HFFc6 (cell line): ENCODE measurements at regions not wholly inside any gene's neighbourhood (a gene's known extent, or its start where the extent isn't known, plus 50 kb on each side); places are given as distances from the start of the nearest gene placed in this dataset.

ENCODE experiments used
- DNase-seq: peaks from one replicate; pipeline ENCODE4 v3.0.0-alpha.2; 2018
- H3K27ac Mint-ChIP-seq: 2 replicates; pipeline ENCODE4 v1.8.0; 2020; ENCODE audit warnings: mild to moderate bottlenecking, mixed read lengths
- H3K27me3 Mint-ChIP-seq: 2 replicates; pipeline ENCODE4 v1.8.0; 2021; ENCODE audit warnings: mild to moderate bottlenecking, moderate library complexity, mixed read lengths; ENCODE audit not compliant: insufficient read depth
- H3K36me3 Mint-ChIP-seq: 2 replicates; pipeline ENCODE4 v1.8.0; 2021; ENCODE audit warnings: low read depth, mixed read lengths
- H3K4me1 Mint-ChIP-seq: 2 replicates; pipeline ENCODE4 v1.8.0; 2020; ENCODE audit warnings: low read depth, mixed read lengths
- H3K4me3 Mint-ChIP-seq: 2 replicates; pipeline ENCODE4 v1.8.0; 2020; ENCODE audit warnings: mild to moderate bottlenecking, moderate library complexity, mixed read lengths
- H3K9me3 Mint-ChIP-seq: 2 replicates; pipeline ENCODE4 v1.8.0; 2020; ENCODE audit warnings: mild to moderate bottlenecking, mixed read lengths
- TF ChIP-seq, protein P1 (sequence below): fragments of 200-600 bp; sonication (generic); IDR thresholded peaks from 2 replicates; pipeline ENCODE4 v1.5.0; 2021; ENCODE audit warnings: antibody characterized with exemption, mild to moderate bottlenecking

DNA sequence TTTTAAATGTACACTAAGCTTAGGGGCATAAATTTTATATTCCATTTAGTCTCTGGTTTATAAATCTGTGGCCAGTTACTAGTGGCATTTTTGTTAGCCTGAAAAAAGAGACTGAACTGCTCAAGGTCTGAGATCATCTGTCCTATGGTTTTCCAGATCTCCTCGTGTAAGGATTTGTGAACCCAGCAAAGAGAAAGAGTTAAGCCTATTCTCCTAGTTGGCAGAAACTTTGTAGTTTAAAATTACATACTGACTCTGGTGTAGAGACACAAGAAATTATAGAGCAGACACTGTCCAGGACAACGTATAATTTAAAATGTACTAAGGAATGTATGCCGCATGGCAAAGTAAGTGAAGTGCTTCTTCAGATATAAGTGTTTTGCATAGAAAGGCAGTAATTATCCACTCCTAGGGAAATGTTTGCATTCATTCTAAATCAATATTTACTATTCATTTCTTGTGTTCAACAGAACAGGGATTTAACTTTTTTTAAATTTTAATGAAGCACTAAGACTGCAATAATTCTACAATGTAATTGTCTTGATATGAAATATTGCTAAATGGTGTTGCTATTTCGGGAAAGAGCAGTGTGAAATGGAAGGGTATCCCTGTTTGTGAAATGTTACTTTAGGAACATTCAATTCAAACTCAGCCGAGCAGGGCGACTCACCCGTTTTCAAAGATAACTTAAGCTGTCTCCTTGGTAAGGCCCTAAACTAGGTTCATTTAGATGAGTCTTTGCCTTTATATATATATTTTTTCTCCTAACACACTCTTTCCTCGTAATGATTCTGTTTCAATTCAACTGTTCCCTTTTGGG is 508.4 kb upstream of the ZEB2 start:
- peaks cover 44% of the 10 kb centered on the region for H3K4me1 Mint-ChIP-seq
- no peak for DNase-seq
- H3K27me3 Mint-ChIP-seq, result no peaks in the 10 kb centered on the region
- no peak overlapping the region for H3K4me3 Mint-ChIP-seq
- no peaks in the 10 kb centered on the region; the same call in 1 of the 2 replicates for H3K36me3 Mint-ChIP-seq
- no peaks in the 10 kb centered on the region for H3K9me3 Mint-ChIP-seq
- TF ChIP-seq, protein P1, sequence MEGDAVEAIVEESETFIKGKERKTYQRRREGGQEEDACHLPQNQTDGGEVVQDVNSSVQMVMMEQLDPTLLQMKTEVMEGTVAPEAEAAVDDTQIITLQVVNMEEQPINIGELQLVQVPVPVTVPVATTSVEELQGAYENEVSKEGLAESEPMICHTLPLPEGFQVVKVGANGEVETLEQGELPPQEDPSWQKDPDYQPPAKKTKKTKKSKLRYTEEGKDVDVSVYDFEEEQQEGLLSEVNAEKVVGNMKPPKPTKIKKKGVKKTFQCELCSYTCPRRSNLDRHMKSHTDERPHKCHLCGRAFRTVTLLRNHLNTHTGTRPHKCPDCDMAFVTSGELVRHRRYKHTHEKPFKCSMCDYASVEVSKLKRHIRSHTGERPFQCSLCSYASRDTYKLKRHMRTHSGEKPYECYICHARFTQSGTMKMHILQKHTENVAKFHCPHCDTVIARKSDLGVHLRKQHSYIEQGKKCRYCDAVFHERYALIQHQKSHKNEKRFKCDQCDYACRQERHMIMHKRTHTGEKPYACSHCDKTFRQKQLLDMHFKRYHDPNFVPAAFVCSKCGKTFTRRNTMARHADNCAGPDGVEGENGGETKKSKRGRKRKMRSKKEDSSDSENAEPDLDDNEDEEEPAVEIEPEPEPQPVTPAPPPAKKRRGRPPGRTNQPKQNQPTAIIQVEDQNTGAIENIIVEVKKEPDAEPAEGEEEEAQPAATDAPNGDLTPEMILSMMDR, result no peak
- H3K27ac Mint-ChIP-seq, result no peak overlapping the region

DNA sequence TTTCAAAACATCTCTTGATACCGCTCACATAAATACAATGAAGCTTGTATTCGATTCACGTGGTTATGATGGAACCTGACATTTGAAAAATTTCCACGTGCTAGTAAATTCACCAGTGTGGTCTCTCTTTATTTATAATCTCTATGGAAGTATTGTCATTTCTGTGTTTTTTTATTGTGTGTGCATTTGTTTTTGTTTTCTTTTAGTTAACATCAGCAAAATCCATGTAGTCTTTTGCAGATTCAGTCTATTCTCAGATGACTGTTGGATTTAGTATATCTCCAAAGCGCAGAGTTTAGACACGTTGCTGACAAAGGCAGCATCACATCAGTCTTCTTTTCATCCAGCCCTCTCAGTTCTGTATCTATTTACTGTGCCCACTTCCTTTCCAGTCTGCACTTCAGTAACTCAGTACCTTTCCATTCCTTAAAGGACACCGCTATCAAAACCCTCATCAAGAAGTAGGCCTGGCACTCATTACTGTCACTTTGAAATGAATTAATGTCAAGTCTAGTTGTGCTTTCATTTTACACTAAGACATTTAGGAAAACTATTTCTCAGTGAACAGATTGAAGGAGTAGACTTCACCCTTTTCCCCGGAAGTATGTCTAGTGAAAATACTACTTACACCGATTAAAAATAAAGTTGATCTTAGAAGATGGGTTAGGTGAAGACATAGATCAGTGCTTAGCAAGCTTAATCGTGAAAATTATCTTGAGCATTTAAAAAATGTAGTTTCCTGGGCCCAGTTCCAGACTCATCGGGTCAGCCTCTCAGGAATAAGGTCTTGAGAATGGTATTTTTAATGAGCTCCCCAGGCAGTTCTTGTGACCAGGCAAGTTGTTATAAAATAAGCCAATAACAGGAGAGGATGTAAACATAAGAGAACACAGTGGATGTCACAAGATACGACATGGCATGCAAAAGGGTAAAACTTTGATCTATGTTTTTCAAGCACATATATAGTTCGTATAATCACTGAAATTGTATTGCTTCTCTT is 506.8 kb upstream of the ZEB2 start:
- H3K27me3 Mint-ChIP-seq, result no peaks in the 10 kb centered on the region
- TF ChIP-seq, protein P1, result no peak
- no peaks in the 10 kb centered on the region for H3K9me3 Mint-ChIP-seq
- peaks cover 60% of the 10 kb centered on the region for H3K4me1 Mint-ChIP-seq
- DNase-seq, result peak; percentile 67
- H3K36me3 Mint-ChIP-seq, result no peaks in the 10 kb centered on the region; the same call in 1 of the 2 replicates
- H3K27ac Mint-ChIP-seq, result peak overlapping the region; percentile 37
- no peak overlapping the region for H3K4me3 Mint-ChIP-seq

GRCh38 chr2:145025382-145025781 is 505.5 kb upstream of the ZEB2 start:
- H3K9me3 Mint-ChIP-seq, result no peaks in the 10 kb centered on the region
- peaks cover 74% of the 10 kb centered on the region for H3K4me1 Mint-ChIP-seq
- H3K4me3 Mint-ChIP-seq, result no peak overlapping the region
- no peak for DNase-seq
- no peaks in the 10 kb centered on the region for H3K27me3 Mint-ChIP-seq
- H3K27ac Mint-ChIP-seq, result no peak overlapping the region
- TF ChIP-seq, protein P1, result no peak
- no peaks in the 10 kb centered on the region; the same call in 1 of the 2 replicates for H3K36me3 Mint-ChIP-seq

DNA sequence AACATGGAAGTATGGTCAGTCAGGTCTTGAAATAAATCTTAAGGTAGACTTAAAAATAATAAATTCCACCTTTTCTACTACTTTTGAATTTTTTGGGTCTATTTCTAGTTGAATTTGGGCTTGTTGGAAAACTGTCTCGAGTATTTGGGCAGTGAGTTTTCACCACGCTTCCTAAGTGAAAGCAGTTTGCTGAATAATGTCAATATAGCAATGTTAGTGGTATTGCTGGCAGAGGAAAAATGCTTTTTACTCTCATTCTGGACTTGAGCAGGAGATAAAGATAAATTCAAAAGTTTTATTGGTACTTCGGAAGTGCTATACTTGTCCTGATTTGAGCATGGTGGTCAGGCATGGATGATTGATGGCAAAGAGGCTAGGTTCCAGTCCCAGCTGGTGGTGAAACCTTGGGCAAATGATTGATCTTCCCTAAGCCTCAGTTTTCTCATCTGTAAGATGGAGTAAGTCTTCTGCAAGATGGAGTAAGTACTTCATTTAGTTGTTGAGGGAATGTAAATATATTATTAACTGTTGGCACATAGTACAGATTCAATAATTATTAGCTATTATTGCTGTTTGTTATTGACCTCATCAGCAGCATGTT is 503.5 kb upstream of the ZEB2 start:
- Mint-ChIP-seq H3K4me3 (peak overlapping the region; percentile 58), H3K36me3 (no peaks in the 10 kb centered on the region; the same call in 1 of the 2 replicates), H3K27ac (peak overlapping the region; percentile 76), H3K27me3 (no peaks in the 10 kb centered on the region; the same call in 1 of the 2 replicates), H3K4me1 (peaks cover 78% of the 10 kb centered on the region), H3K9me3 (no peaks in the 10 kb centered on the region)
- DNase-seq, result no peak
- TF ChIP-seq, protein P1, result no peak

- TF ChIP-seq, protein P1, result no peak
- H3K36me3 Mint-ChIP-seq, result no peaks in the 10 kb centered on the region; the same call in 1 of the 2 replicates
- peak; percentile 92 for DNase-seq
- H3K27me3 Mint-ChIP-seq, result no peaks in the 10 kb centered on the region; the same call in 1 of the 2 replicates
- H3K4me3 Mint-ChIP-seq, result peak overlapping the region; percentile 58
- H3K9me3 Mint-ChIP-seq, result no peaks in the 10 kb centered on the region
- peaks cover 78% of the 10 kb centered on the region for H3K4me1 Mint-ChIP-seq
- peak overlapping the region; percentile 76 for H3K27ac Mint-ChIP-seq
Observed at GRCh38 chr2:145022666-145023333, 502.9 kb upstream of the ZEB2 start.
